K562 (cell line): ENCODE measurements at regions not wholly inside any gene's neighbourhood (a gene's known extent, or its start where the extent isn't known, plus 50 kb on each side); places are given as distances from the start of the nearest gene placed in this dataset.

Experiments
- ATAC-seq: fragments of 200-7000 bp; cut with Tn5 transposase; 3 replicates; pipeline ENCODE4 v1.9.1; 2020; ENCODE audit warnings: moderate library complexity
- BruUV-seq: library from RNA; stranded (reverse); fragments of 400-500 nt; replicated peaks from 2 replicates; lab custom pipeline; 2021; lab: Mats Ljungman, UMichigan
- CTCF ChIA-PET: fragments of 300-600 bp; formaldehyde crosslinking; extraction: SDS; loops from one replicate; lab custom pipeline; 2021; ENCODE audit warnings: low intra/inter-chr PET ratio; lab: Yijun Ruan, JAX
- POLR2A ChIA-PET: fragments of 300-600, 350-650 bp; sonication (Branson Sonifier 250); formaldehyde crosslinking; extraction: SDS; loops from one replicate; lab custom pipeline; 2021; ENCODE audit warnings: antibody characterized with exemption, inconsistent platforms; lab: Yijun Ruan, JAX
- DNase-seq, 4 experiments: peaks; one replicate each; pipeline versions ENCODE4 v3.0.0 to v3.0.0-alpha.2; 2011 to 2018; ENCODE audit warnings: low spot score in 3 of 4, mixed read lengths in 3 of 4; ENCODE audit errors: extremely low read depth in 1 of 4
- FAIRE-seq: peaks from 2 replicates; lab custom pipeline; 2011; peaks lifted over from hg19 to GRCh38; lab: Jason Lieb, UNC
- H2AFZ ChIP-seq: 2 replicates; pipeline ENCODE4 v1.6.0; 2011; ENCODE audit warnings: low read depth, low read length, control low read depth, inconsistent platforms
- H3K27ac ChIP-seq: fragments of 200-600 bp; 3 replicates; pipeline ENCODE4 v1.8.0; 2011; ENCODE audit warnings: low read depth, mild to moderate bottlenecking, control low read depth, inconsistent platforms, low read length, moderate library complexity, mixed read lengths; ENCODE audit errors: extremely low read depth
- H3K27me3 ChIP-seq, 2 experiments: fragments of 300-600 bp in 1 of 2; 2 replicates in 1 of 2; 3 replicates in 1 of 2; pipeline versions ENCODE4 v1.6.0 to v1.8.0; 2011; ENCODE audit warnings: inconsistent platforms in 2 of 2, low read length in 2 of 2, mild to moderate bottlenecking in 1 of 2, mixed read lengths in 1 of 2, moderate library complexity in 1 of 2; ENCODE audit not compliant: control insufficient read depth in 2 of 2, insufficient read depth in 2 of 2
- H3K36me3 ChIP-seq: fragments of 300-600 bp; 3 replicates; pipeline ENCODE4 v1.8.0; 2011; ENCODE audit warnings: mild to moderate bottlenecking, low read length, inconsistent platforms; ENCODE audit not compliant: control insufficient read depth, insufficient read depth
- H3K4me1 ChIP-seq, 2 experiments: fragments of 200-600 bp in 1 of 2; replicated peaks in 1 of 2; 2 replicates in 1 of 2; 3 replicates in 1 of 2; pipeline versions ENCODE4 v1.5.1 to v1.8.0; 2011; ENCODE audit warnings: inconsistent platforms in 2 of 2, low read length in 2 of 2, mild to moderate bottlenecking in 1 of 2, mixed read lengths in 1 of 2, moderate library complexity in 1 of 2; ENCODE audit not compliant: control insufficient read depth in 2 of 2, insufficient read depth in 2 of 2
- H3K4me2 ChIP-seq: 2 replicates; pipeline ENCODE4 v1.6.1; 2011; ENCODE audit warnings: low read length, control low read depth, inconsistent platforms, mixed read lengths; ENCODE audit not compliant: insufficient read depth
- H3K4me3 ChIP-seq: fragments of 200-600 bp; sonication (generic), shearing (Covaris generic); 2 replicates; pipeline ENCODE4 v1.5.1; 2016; ENCODE audit warnings: control low read depth, inconsistent platforms
- H3K79me2 ChIP-seq: fragments of 200-600 bp; 3 replicates; pipeline ENCODE4 v1.8.0; 2011; ENCODE audit warnings: low read length, inconsistent platforms; ENCODE audit not compliant: control insufficient read depth, insufficient read depth
- H3K9ac ChIP-seq, 2 experiments: 2 replicates each; pipeline versions ENCODE4 v1.6.0 to v1.6.1; 2011; ENCODE audit warnings: low read depth in 2 of 2, low read length in 2 of 2, control low read depth in 1 of 2, inconsistent platforms in 1 of 2, mild to moderate bottlenecking in 1 of 2, mixed read lengths in 1 of 2; ENCODE audit not compliant: insufficient read depth in 1 of 2
- H3K9me1 ChIP-seq: one replicate; pipeline ENCODE4 v1.6.0; 2011; ENCODE audit warnings: inconsistent platforms, mild to moderate bottlenecking, low read length, moderate library complexity; ENCODE audit not compliant: control insufficient read depth, insufficient read depth
- H3K9me3 ChIP-seq: replicated peaks from 2 replicates; pipeline ENCODE4 v1.5.1; 2011; ENCODE audit warnings: low read depth, low read length, inconsistent platforms; ENCODE audit not compliant: control insufficient read depth, insufficient read depth
- H4K20me1 ChIP-seq: replicated peaks from 2 replicates; pipeline ENCODE4 v1.6.1; 2011; ENCODE audit warnings: low read length, inconsistent platforms, mixed read lengths; ENCODE audit not compliant: control insufficient read depth, insufficient read depth
- MAFG ChIP-seq: fragments of 450-650 bp; conservative IDR thresholded peaks from 2 replicates; pipeline ENCODE4 v1.6.1; 2016; ENCODE audit warnings: missing genetic modification characterization, missing compliant biosample characterization
- NUFIP1 ChIP-seq: fragments of 450-650 bp; IDR thresholded peaks from 2 replicates; pipeline ENCODE4 v1.6.1; 2018; ENCODE audit not compliant: partially characterized antibody
- SPI1 ChIP-seq: IDR thresholded peaks from 2 replicates; pipeline ENCODE4 v1.6.1; 2011; ENCODE audit warnings: low read depth, low read length, control low read depth, borderline replicate concordance
- ZNF398 ChIP-seq: fragments of 250-450 bp; sonication (Bioruptor Pico); IDR thresholded peaks from 2 replicates; pipeline ENCODE4 v1.8.0; 2021; ENCODE audit warnings: moderate library complexity, mild to moderate bottlenecking, inconsistent platforms
- WGBS: fragments of 100-300 bp; shearing (Covaris generic); methylation state at CpG from one replicate; pipeline ENCODE4 v1.1.6; 2016; ENCODE audit warnings: low coverage, mixed read lengths; ENCODE audit not compliant: insufficient coverage; ENCODE audit errors: missing lambda C conversion rate; 5-methylcytosine and 5-hydroxymethylcytosine counted together
- in situ Hi-C: fragments of 300-500 bp; cut with MboI; formaldehyde crosslinking; loops from 4 replicates; pipeline ENCODE4 v1.15.0; 2018; ENCODE audit warnings: inconsistent platforms, mixed read lengths
- intact Hi-C: fragments of 100-400 bp; cut with micrococcal nuclease; formaldehyde crosslinking; loops from 2 replicates; pipeline ENCODE4 v1.14.2; 2022

- Histone ChIP-seq H2AFZ (no peak overlapping the region), H3K27ac (no peak overlapping the region), H4K20me1 (no peaks in the 10 kb centered on the region), H3K4me2 (no peak overlapping the region), H3K4me1 (no peaks in the 10 kb centered on the region), H3K79me2 (no peaks in the 10 kb centered on the region), H3K9me1 (no peaks in the 10 kb centered on the region), H3K4me3 (no peak overlapping the region), H3K36me3 (no peaks in the 10 kb centered on the region)
- CTCF ChIA-PET = no interaction called here
- 8% methylated on average over 5 of the region's 5 CpGs for WGBS
- POLR2A ChIA-PET = no interaction called here
- intact Hi-C loops = no loop called here
- TF ChIP-seq NUFIP1 (no peak), SPI1 (peak; percentile 24; the same call in 1 of the 2 replicates)
- TF ChIP-seq, all 486 proteins: peak for 1
- BruUV-seq = no TSS peak
- in situ Hi-C loops = no loop called here
- Histone ChIP-seq H3K9ac (no peak overlapping the region), H3K27me3 (no peaks in the 10 kb centered on the region), H3K9me3 (no peaks in the 10 kb centered on the region)
- ATAC-seq = no peak
- DNase-seq = no peak
- FAIRE-seq = no peak
These were observed 127.1 kb upstream of the CNTN1 start for GRCh38 chr12:40565029-40565633.

- FAIRE-seq = no peak
- no peak for DNase-seq
- Histone ChIP-seq H3K27me3 (no peaks in the 10 kb centered on the region), H3K9me1 (no peaks in the 10 kb centered on the region), H3K9me3 (no peaks in the 10 kb centered on the region), H3K79me2 (no peaks in the 10 kb centered on the region), H3K4me3 (no peak overlapping the region), H3K9ac (no peak overlapping the region), H2AFZ (no peak overlapping the region), H3K27ac (no peak overlapping the region), H3K36me3 (no peaks in the 10 kb centered on the region), H3K4me1 (no peaks in the 10 kb centered on the region), H4K20me1 (no peaks in the 10 kb centered on the region), H3K4me2 (no peak overlapping the region)
- CTCF ChIA-PET = no interaction called here
- no peak for TF ChIP-seq ZNF398 (CRISPR knock-in tag)
- peak; percentile 32; the same call in 1 of the 2 replicates for TF ChIP-seq MAFG (tag)
- in situ Hi-C loops (no loop called here), intact Hi-C loops (no loop called here)
- BruUV-seq = no TSS peak
- 0% methylated on average over 1 of the region's 1 CpG for WGBS
- no peak for ATAC-seq
- POLR2A ChIA-PET = no interaction called here
These were observed 126.0 kb upstream of the CNTN1 start for GRCh38 chr12:40566271-40566670.
